ENCODE measurements at regions not wholly inside any gene's neighbourhood (a gene's known extent, or its start where the extent isn't known, plus 50 kb on each side); places are given as distances from the start of the nearest gene placed in this dataset.
A peak's percentile ranks its signal among the peaks of the same experiment; 100 is the strongest.
"Not testable (repeated sequence)": the region's sequence is repeated elsewhere in the genome, so short reads cannot be mapped to it uniquely, and the experiment has no call there.

DNA sequence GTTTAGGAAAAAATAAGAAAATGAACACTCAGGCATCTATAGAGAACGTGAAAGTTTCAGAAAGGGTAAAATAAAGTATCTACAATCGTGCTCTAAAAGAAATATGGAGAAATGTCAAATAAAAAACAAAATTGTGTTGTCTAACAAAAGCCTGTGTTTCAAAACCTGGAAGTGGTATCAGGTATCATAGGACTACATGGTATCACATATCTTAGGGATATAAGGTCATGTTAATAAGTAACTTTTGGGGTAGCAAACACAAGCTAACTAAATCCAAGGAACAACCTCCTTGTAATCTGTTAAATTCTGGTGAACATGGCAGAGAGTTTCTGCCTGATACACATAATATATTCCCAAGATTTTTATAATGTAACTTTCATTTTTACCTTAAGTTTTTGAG, 1597.7 kb downstream of the NLGN4Y start:
- ATAC-seq (peak in 1 of 4 donors; percentile 94), DNase-seq (no peak)
- intact Hi-C loops (cut with DNase I), result no loop called here
- Histone ChIP-seq H3K4me3 (no peak overlapping the region), H3K4me1 (no peaks in the 10 kb centered on the region), H3K27me3 (no peaks in the 10 kb centered on the region), H3K9me3 (no peaks in the 10 kb centered on the region), H3K36me3 (no peaks in the 10 kb centered on the region), H3K27ac (no peak overlapping the region)
- no peak for TF ChIP-seq POLR2A (IDR thresholded peaks at IDR 0.05)
- TF ChIP-seq, protein P1, sequence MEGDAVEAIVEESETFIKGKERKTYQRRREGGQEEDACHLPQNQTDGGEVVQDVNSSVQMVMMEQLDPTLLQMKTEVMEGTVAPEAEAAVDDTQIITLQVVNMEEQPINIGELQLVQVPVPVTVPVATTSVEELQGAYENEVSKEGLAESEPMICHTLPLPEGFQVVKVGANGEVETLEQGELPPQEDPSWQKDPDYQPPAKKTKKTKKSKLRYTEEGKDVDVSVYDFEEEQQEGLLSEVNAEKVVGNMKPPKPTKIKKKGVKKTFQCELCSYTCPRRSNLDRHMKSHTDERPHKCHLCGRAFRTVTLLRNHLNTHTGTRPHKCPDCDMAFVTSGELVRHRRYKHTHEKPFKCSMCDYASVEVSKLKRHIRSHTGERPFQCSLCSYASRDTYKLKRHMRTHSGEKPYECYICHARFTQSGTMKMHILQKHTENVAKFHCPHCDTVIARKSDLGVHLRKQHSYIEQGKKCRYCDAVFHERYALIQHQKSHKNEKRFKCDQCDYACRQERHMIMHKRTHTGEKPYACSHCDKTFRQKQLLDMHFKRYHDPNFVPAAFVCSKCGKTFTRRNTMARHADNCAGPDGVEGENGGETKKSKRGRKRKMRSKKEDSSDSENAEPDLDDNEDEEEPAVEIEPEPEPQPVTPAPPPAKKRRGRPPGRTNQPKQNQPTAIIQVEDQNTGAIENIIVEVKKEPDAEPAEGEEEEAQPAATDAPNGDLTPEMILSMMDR (IDR thresholded peaks at IDR 0.05), result no peak
- no CpG with 5 or more reads among the region's 2 CpGs for WGBS (ENCODE audit: insufficient coverage, low coverage, low lambda C conversion rate, missing lambda C conversion rate)

DNA sequence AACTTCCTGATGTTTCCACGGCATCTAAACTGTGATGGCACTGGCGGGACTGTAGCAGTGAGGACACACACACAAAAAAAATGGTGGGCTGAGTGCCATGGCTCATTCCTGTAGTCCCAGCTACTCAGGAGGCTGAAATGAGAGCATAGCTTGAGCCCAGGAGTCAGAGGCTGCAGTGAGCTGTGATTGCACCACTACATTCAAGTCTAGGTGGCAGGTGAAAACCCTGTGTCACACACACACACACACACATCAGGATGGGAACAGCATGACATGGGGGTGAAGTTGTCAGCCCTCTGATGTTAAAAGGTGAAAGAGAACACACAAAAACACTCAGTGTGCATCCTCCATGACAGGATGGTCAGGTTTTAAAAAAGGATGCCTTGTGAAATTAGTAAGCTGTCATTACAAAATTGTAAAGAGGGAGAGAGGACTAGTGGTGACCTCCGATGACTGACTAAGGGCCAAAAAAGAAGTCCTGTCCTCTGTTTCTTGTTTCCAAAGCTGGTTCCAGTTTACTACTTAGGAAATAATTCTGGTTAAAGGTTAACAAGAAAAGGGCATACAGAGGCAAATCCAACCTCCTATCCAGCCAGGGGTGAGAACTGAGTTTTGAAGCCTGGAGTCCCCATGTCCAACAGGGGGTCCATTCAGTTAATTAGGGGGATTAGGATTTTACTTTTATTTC, 1600.4 kb downstream of the NLGN4Y start:
- H3K27me3 ChIP-seq, result no peaks in the 10 kb centered on the region
- peak in 1 of 3 donors; percentile 36 for DNase-seq
- TF ChIP-seq POLR2A (IDR thresholded peaks at IDR 0.05), result no peak
- TF ChIP-seq, protein P1 (IDR thresholded peaks at IDR 0.05), result no peak

DNA sequence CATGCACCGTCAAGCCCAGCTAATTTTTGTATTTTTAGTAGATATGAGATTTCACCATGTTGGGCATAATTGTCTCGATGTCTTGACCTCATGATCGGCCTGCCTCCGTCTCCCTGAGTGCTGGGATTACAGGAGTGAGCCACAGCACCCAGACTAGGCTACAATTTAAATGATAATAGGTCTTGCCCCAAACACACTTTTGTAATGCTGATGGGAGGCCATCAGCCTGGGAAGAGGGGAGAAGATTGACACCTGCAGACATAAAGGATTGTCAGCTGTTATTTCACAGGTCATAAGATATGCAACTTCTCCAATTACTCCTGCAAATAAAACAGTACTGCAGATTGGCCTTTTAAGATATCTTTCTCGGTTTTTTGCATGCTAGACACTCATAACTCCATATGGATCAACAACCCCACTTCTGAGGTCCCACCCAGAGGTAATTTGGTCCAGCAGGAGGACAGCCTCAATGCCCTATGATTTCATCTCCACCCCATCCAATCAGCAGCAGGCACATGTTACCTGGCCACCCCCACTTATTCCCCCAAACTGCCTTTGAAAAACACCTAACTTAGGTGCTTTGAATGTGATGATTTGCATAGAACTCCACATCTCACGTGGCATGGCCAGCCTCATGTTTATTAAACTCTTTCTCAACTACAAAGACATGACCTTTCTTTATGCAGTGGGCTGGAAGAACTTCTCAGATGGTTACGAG, 1612.4 kb downstream of the NLGN4Y start:
- TF ChIP-seq, protein P1 (IDR thresholded peaks at IDR 0.05), result no peak
- TF ChIP-seq POLR2A (IDR thresholded peaks at IDR 0.05), result no peak
- H3K27me3 ChIP-seq, result no peaks in the 10 kb centered on the region

More for the DNA sequence above, 1600.4 kb downstream of the NLGN4Y start:
- no peaks in the 10 kb centered on the region for H3K36me3 ChIP-seq
- no peaks in the 10 kb centered on the region for H3K4me1 ChIP-seq
- no CpG with 5 or more reads among the region's 3 CpGs for WGBS (ENCODE audit: insufficient coverage, low coverage, low lambda C conversion rate, missing lambda C conversion rate)
- no peak overlapping the region for H3K27ac ChIP-seq
- ATAC-seq, result peak in 1 of 4 donors; percentile 88
- H3K4me3 ChIP-seq, result no peak overlapping the region
- intact Hi-C loops (cut with DNase I), result no loop called here
- no peaks in the 10 kb centered on the region for H3K9me3 ChIP-seq

DNA sequence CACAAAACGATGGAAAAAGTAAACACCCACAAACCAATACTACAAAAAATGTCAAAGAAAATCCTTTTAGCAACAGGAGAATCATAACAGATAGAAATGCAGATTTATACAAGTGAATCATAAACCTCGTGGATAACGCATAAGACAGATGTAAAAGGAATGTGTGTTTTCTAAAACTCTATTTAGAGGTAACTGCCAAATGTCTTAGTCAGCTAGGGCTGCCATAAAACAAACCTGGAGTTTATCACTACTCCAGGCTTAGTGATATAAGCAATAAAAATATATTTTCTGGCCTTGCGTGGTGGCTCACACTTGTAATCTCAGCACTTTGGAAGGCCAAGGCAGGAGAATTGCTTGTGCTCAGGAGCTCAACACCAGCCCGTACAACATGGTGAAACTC, 1633.5 kb downstream of the NLGN4Y start:
- Histone ChIP-seq H3K9me3 (no peaks in the 10 kb centered on the region), H3K4me1 (no peaks in the 10 kb centered on the region), H3K4me3 (no peak overlapping the region), H3K27me3 (no peaks in the 10 kb centered on the region), H3K36me3 (no peaks in the 10 kb centered on the region), H3K27ac (no peak overlapping the region)
- intact Hi-C loops (cut with DNase I), result no loop called here
- no peak for ATAC-seq
- TF ChIP-seq POLR2A (IDR thresholded peaks at IDR 0.05), result no peak
- TF ChIP-seq, protein P1 (IDR thresholded peaks at IDR 0.05), result no peak
- DNase-seq, result no peak
- WGBS (ENCODE audit: insufficient coverage, low coverage, low lambda C conversion rate, missing lambda C conversion rate), result no CpG with 5 or more reads among the region's 5 CpGs

More for the DNA sequence above, 1612.4 kb downstream of the NLGN4Y start:
- no peak overlapping the region for H3K27ac ChIP-seq
- no peaks in the 10 kb centered on the region for H3K36me3 ChIP-seq
- no peaks in the 10 kb centered on the region for H3K4me1 ChIP-seq
- DNase-seq (no peak), ATAC-seq (no peak)
- no peaks in the 10 kb centered on the region for H3K9me3 ChIP-seq
- intact Hi-C loops (cut with DNase I), result no loop called here
- no peak overlapping the region for H3K4me3 ChIP-seq
- WGBS (ENCODE audit: insufficient coverage, low coverage, low lambda C conversion rate, missing lambda C conversion rate), result no CpG with 5 or more reads among the region's 7 CpGs

DNA sequence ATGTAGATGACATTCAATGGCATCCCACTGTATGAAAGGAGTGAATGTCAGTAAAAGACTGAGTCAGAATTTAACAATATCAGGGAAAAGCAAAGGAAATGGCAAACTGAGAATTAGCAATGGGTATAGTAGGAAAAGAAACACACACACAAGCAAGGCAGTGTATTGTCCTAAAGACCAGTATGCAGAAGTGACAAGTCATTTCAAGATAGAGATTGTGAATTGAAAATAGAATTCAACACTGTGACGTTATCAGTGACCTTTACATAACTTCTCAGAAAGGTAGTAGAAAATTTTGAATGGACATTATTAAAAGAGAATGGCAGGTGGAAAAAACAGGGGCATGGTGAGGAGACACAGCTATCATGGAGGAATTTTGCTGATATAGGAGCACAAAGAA, 1651.4 kb downstream of the NLGN4Y start:
- H3K27ac ChIP-seq; DNase-seq; ATAC-seq; H3K27me3 ChIP-seq; H3K36me3 ChIP-seq; intact Hi-C loops (cut with DNase I); H3K4me3 ChIP-seq; H3K4me1 ChIP-seq; H3K9me3 ChIP-seq: not testable (repeated sequence)
- no CpG with 5 or more reads among the region's 1 CpG for WGBS (ENCODE audit: insufficient coverage, low coverage, low lambda C conversion rate, missing lambda C conversion rate)

DNA sequence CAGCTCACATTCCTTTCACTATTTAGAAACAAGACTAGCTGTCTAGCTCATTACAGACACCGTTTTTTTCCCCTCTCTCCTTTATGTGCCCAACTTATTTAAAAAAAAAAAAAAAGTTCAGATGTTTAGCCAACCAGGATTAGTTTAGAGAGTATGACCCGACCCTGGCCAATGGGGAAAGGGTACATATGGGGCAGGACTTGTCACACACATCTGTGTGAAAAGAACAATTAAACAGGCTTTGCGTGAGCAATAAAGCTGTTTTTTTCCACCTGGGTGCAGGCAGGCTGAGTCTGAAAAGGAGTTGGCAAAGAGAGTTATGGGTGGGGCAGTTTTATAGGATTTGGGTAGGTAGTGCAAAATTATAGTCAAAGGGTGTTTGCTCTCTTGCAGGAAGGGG, 1674.5 kb downstream of the CDY2B start:
- DNase-seq; H3K27me3 ChIP-seq; ATAC-seq; H3K4me1 ChIP-seq; H3K27ac ChIP-seq; H3K9me3 ChIP-seq; intact Hi-C loops (cut with DNase I); H3K36me3 ChIP-seq; H3K4me3 ChIP-seq: not testable (repeated sequence)
- WGBS (ENCODE audit: insufficient coverage, low coverage, low lambda C conversion rate, missing lambda C conversion rate), result no CpG with 5 or more reads among the region's 3 CpGs

DNA sequence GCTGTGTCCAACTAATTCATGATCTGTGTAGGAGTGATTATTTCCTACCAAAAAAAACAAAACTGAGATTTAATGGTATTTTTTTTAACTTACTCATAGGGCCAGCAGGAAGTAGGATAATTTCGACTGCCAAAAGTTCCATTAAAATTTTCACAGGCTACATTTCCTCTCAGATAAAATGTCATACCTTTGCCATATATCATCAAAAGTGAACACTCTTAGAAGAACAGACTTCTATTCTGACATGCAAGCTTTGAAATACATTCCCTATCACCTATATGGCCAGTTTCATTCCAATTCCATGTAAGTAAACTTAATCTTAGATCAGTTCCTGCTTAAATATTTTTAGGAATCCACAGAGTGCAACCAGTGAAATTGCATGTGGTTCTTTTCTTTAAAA, 1636.7 kb downstream of the CDY2B start:
- H3K27me3 ChIP-seq; H3K36me3 ChIP-seq; DNase-seq; H3K27ac ChIP-seq; H3K4me3 ChIP-seq; intact Hi-C loops (cut with DNase I); H3K4me1 ChIP-seq; H3K9me3 ChIP-seq; ATAC-seq: not testable (repeated sequence)
- no CpG with 5 or more reads among the region's 1 CpG for WGBS (ENCODE audit: insufficient coverage, low coverage, low lambda C conversion rate, missing lambda C conversion rate)

All from right lobe of liver (tissue), 6 donors.